ENCODE measurements at regions not wholly inside any gene's neighbourhood (a gene's known extent, or its start where the extent isn't known, plus 50 kb on each side); places are given as distances from the start of the nearest gene placed in this dataset.
A peak's percentile ranks its signal among the peaks of the same experiment; 100 is the strongest.

- intact Hi-C loops (cut with DNase I) = no loop called here
- TF ChIP-seq CTCF (IDR thresholded peaks at IDR 0.05; ENCODE audit: borderline replicate concordance, extremely low read depth, insufficient read depth) = no peak
- no peak overlapping the region for H3K4me3 ChIP-seq (ENCODE audit: low read length in 3 of 3)
- H3K27ac ChIP-seq (ENCODE audit: low read depth in 2 of 2, low read length in 2 of 2) = no peak overlapping the region
- H3K27me3 ChIP-seq (ENCODE audit: control insufficient read depth, insufficient read depth, low read length) = no peaks in the 10 kb centered on the region
- no peaks in the 10 kb centered on the region for H3K4me1 ChIP-seq (ENCODE audit: control insufficient read depth in 2 of 3, insufficient read depth in 2 of 3, low read depth in 1 of 3, low read length in 3 of 3)
- H3K36me3 ChIP-seq (ENCODE audit: control insufficient read depth in 2 of 3, insufficient read depth in 3 of 3, low read length in 3 of 3) = no peaks in the 10 kb centered on the region
- no peak overlapping the region for H3K9ac ChIP-seq (ENCODE audit: low read length in 3 of 3)
- no peak for DNase-seq
- H3K9me3 ChIP-seq (ENCODE audit: control insufficient read depth in 2 of 3, insufficient read depth in 1 of 3, low read length in 3 of 3) = peaks cover 0 to 3% (median 0%) of the 10 kb centered on the region in 3 donors
- peak; percentile 53 for FAIRE-seq
These were observed 792.1 kb downstream of the BRINP1 start for GRCh38 chr9:118577121-118577520.

DNA sequence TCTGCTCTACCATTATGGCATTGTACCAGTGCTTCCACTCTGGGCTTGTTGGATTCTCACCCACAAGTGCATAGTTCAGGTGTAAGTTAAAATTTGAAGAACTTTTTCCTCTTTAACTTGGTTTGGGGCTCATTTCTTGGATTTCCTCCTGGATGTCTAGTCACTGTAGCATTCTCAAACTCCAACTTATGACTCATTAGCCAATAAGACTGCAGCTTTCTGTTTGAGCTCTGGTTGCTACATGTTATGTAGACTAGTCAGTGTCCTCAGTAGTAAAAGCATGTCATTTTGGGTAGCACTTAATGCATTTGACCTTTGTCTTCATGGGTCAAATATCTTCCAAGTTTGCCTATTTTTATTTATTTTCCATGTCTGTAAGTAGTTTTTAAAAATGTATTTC lies 790.8 kb downstream of the BRINP1 start:
- no peaks in the 10 kb centered on the region for H3K4me1 ChIP-seq (ENCODE audit: control insufficient read depth in 2 of 3, insufficient read depth in 2 of 3, low read depth in 1 of 3, low read length in 3 of 3)
- DNase-seq (no peak), FAIRE-seq (no peak)
- intact Hi-C loops (cut with DNase I) = no loop called here
- H3K9me3 ChIP-seq (ENCODE audit: control insufficient read depth in 2 of 3, insufficient read depth in 1 of 3, low read length in 3 of 3) = peaks cover 0 to 3% (median 0%) of the 10 kb centered on the region in 3 donors
- no peak overlapping the region for H3K27ac ChIP-seq (ENCODE audit: low read depth in 2 of 2, low read length in 2 of 2)
- TF ChIP-seq CTCF (IDR thresholded peaks at IDR 0.05; ENCODE audit: borderline replicate concordance, extremely low read depth, insufficient read depth) = no peak
- H3K9ac ChIP-seq (ENCODE audit: low read length in 3 of 3) = no peak overlapping the region
- H3K4me3 ChIP-seq (ENCODE audit: low read length in 3 of 3) = no peak overlapping the region
- H3K27me3 ChIP-seq (ENCODE audit: control insufficient read depth, insufficient read depth, low read length) = no peaks in the 10 kb centered on the region
- H3K36me3 ChIP-seq (ENCODE audit: control insufficient read depth in 2 of 3, insufficient read depth in 3 of 3, low read length in 3 of 3) = no peaks in the 10 kb centered on the region

- Histone ChIP-seq H3K9ac (ENCODE audit: low read length in 3 of 3) (no peak overlapping the region), H3K4me3 (ENCODE audit: low read length in 3 of 3) (no peak overlapping the region), H3K9me3 (ENCODE audit: control insufficient read depth in 2 of 3, insufficient read depth in 1 of 3, low read length in 3 of 3) (no peaks in the 10 kb centered on the region), H3K4me1 (ENCODE audit: control insufficient read depth in 2 of 3, insufficient read depth in 2 of 3, low read depth in 1 of 3, low read length in 3 of 3) (no peaks in the 10 kb centered on the region), H3K27me3 (ENCODE audit: control insufficient read depth, insufficient read depth, low read length) (no peaks in the 10 kb centered on the region), H3K36me3 (ENCODE audit: control insufficient read depth in 2 of 3, insufficient read depth in 3 of 3, low read length in 3 of 3) (no peaks in the 10 kb centered on the region), H3K27ac (ENCODE audit: low read depth in 2 of 2, low read length in 2 of 2) (no peak overlapping the region)
- no peak for DNase-seq
- intact Hi-C loops (cut with DNase I) = no loop called here
- no peak for TF ChIP-seq CTCF (IDR thresholded peaks at IDR 0.05; ENCODE audit: borderline replicate concordance, extremely low read depth, insufficient read depth)
- FAIRE-seq = no peak
These were observed 785.8 kb downstream of the BRINP1 start for GRCh38 chr9:118583414-118583813.

- Histone ChIP-seq H3K4me3 (ENCODE audit: low read length in 3 of 3) (no peak overlapping the region), H3K4me1 (ENCODE audit: control insufficient read depth in 2 of 3, insufficient read depth in 2 of 3, low read depth in 1 of 3, low read length in 3 of 3) (no peaks in the 10 kb centered on the region), H3K36me3 (ENCODE audit: control insufficient read depth in 2 of 3, insufficient read depth in 3 of 3, low read length in 3 of 3) (no peaks in the 10 kb centered on the region), H3K9ac (ENCODE audit: low read length in 3 of 3) (no peak overlapping the region), H3K9me3 (ENCODE audit: control insufficient read depth in 2 of 3, insufficient read depth in 1 of 3, low read length in 3 of 3) (no peaks in the 10 kb centered on the region), H3K27ac (ENCODE audit: low read depth in 2 of 2, low read length in 2 of 2) (no peak overlapping the region), H3K27me3 (ENCODE audit: control insufficient read depth, insufficient read depth, low read length) (no peaks in the 10 kb centered on the region)
- intact Hi-C loops (cut with DNase I) = no loop called here
- TF ChIP-seq CTCF (IDR thresholded peaks at IDR 0.05; ENCODE audit: borderline replicate concordance, extremely low read depth, insufficient read depth) = no peak
- no peak for FAIRE-seq
- DNase-seq = no peak
These were observed 782.3 kb downstream of the BRINP1 start for GRCh38 chr9:118586978-118587377.
